Endothelial cell of umbilical vein (primary cell): ENCODE measurements at regions not wholly inside any gene's neighbourhood (a gene's known extent, or its start where the extent isn't known, plus 50 kb on each side); places are given as distances from the start of the nearest gene placed in this dataset.

Source experiments
- BruUV-seq: library from RNA; stranded (reverse); fragments of 400-500 nt; replicated peaks from 2 replicates; lab custom pipeline; 2021; lab: Mats Ljungman, UMichigan
- CTCF ChIA-PET: fragments of 300-600, 350-600 bp; sonication (Branson Sonifier 250); formaldehyde crosslinking; loops from one replicate; lab custom pipeline; 2021; ENCODE audit warnings: antibody characterized with exemption, inconsistent platforms; lab: Charles Lee
- POLR2A ChIA-PET: fragments of 300-600, 350-600 bp; sonication (Branson Sonifier 250); formaldehyde crosslinking; loops from one replicate; lab custom pipeline; 2021; ENCODE audit warnings: antibody characterized with exemption, inconsistent platforms; lab: Charles Lee
- DNase-seq: peaks from one replicate; pipeline ENCODE4 v3.0.0-alpha.2; 2011; ENCODE audit warnings: low read depth, low spot score
- FAIRE-seq: peaks from 2 replicates; lab custom pipeline; 2011; peaks lifted over from hg19 to GRCh38; lab: Jason Lieb, UNC
- H2AFZ ChIP-seq: 2 replicates; pipeline ENCODE4 v1.6.0; 2012; ENCODE audit warnings: low read depth, low read length, control low read depth, inconsistent platforms
- H3K27ac ChIP-seq: 2 replicates; pipeline ENCODE4 v1.5.1; 2011; ENCODE audit warnings: low read depth, mild to moderate bottlenecking, control low read depth, low read length, moderate library complexity; ENCODE audit not compliant: insufficient read depth
- H3K27me3 ChIP-seq, 2 experiments: 2 replicates each; pipeline versions ENCODE4 v1.6.0 to v1.6.1; 2011; ENCODE audit warnings: low read length in 2 of 2, mixed read lengths in 1 of 2; ENCODE audit not compliant: control insufficient read depth in 2 of 2, insufficient read depth in 2 of 2
- H3K36me3 ChIP-seq, 2 experiments: 2 replicates in 1 of 2; 3 replicates in 1 of 2; pipeline ENCODE4 v1.5.1; 2011; ENCODE audit warnings: low read length in 2 of 2, mild to moderate bottlenecking in 1 of 2, moderate library complexity in 1 of 2; ENCODE audit not compliant: control insufficient read depth in 2 of 2, insufficient read depth in 2 of 2; ENCODE audit errors: extremely low read depth in 1 of 2
- H3K4me1 ChIP-seq: 3 replicates; pipeline ENCODE4 v1.5.1; 2011; ENCODE audit warnings: mild to moderate bottlenecking, low read length; ENCODE audit not compliant: control insufficient read depth, insufficient read depth; ENCODE audit errors: extremely low read depth
- H3K4me2 ChIP-seq: 2 replicates; pipeline ENCODE4 v1.6.1; 2011; ENCODE audit warnings: low read length, control low read depth, mixed read lengths; ENCODE audit not compliant: insufficient read depth
- H3K4me3 ChIP-seq, 3 experiments: fragments of 200-600 bp in 1 of 3; sonication (generic), shearing (Covaris generic) in 1 of 3; replicated peaks in 1 of 3; 2 replicates each; pipeline ENCODE4 v1.5.1; 2011 to 2016; ENCODE audit warnings: control low read depth in 3 of 3, low read length in 3 of 3, mild to moderate bottlenecking in 2 of 3, inconsistent platforms in 1 of 3, low read depth in 1 of 3, moderate library complexity in 1 of 3; ENCODE audit not compliant: insufficient read depth in 1 of 3
- H3K79me2 ChIP-seq: 2 replicates; pipeline ENCODE4 v1.6.0; 2012; ENCODE audit warnings: low read length, inconsistent platforms; ENCODE audit not compliant: control insufficient read depth, insufficient read depth
- H3K9ac ChIP-seq: replicated peaks from 2 replicates; pipeline ENCODE3; 2011; ENCODE audit warnings: low read length, control low read depth; ENCODE audit not compliant: insufficient read depth; ENCODE audit errors: extremely low read depth
- H3K9me1 ChIP-seq: replicated peaks from 3 replicates; pipeline ENCODE4 v1.6.0; 2011; ENCODE audit warnings: mild to moderate bottlenecking, low read length; ENCODE audit not compliant: control insufficient read depth, insufficient read depth; ENCODE audit errors: extremely low read depth
- H3K9me3 ChIP-seq: replicated peaks from 2 replicates; pipeline ENCODE4 v1.5.1; 2012; ENCODE audit warnings: low read length, inconsistent platforms; ENCODE audit not compliant: control insufficient read depth, insufficient read depth
- H4K20me1 ChIP-seq: replicated peaks from 2 replicates; pipeline ENCODE3; 2011; ENCODE audit warnings: mild to moderate bottlenecking, low read length; ENCODE audit not compliant: control insufficient read depth, insufficient read depth; ENCODE audit errors: extremely low read depth
- CTCF ChIP-seq, 2 donors: IDR thresholded peaks; 1 replicate in 1 of 2; 2 replicates in 1 of 2; pipeline ENCODE4 v1.5.1; 2011; ENCODE audit warnings: low read length in 2 of 2, mild to moderate bottlenecking in 2 of 2, moderate library complexity in 2 of 2, control low read depth in 1 of 2, inconsistent platforms in 1 of 2, low read depth in 1 of 2; ENCODE audit not compliant: insufficient read depth in 1 of 2; ENCODE audit errors: extremely low read depth in 1 of 2
- EZH2 ChIP-seq: IDR thresholded peaks from 2 replicates; pipeline ENCODE4 v1.6.1; 2012; ENCODE audit warnings: borderline replicate concordance, low read depth, mild to moderate bottlenecking, moderate library complexity, low read length, inconsistent platforms; ENCODE audit not compliant: severe bottlenecking
- FOS ChIP-seq: IDR thresholded peaks from 2 replicates; pipeline ENCODE4 v1.6.1; 2011; ENCODE audit warnings: mild to moderate bottlenecking, low read length, moderate library complexity, borderline replicate concordance; ENCODE audit not compliant: insufficient read depth
- GATA2 ChIP-seq: IDR thresholded peaks from 2 replicates; pipeline ENCODE4 v1.7.0; 2011; ENCODE audit warnings: low read depth, mild to moderate bottlenecking, moderate library complexity, mixed read lengths, low read length; ENCODE audit not compliant: insufficient read length, insufficient read depth
- JUN ChIP-seq: IDR thresholded peaks from 2 replicates; pipeline ENCODE4 v1.6.1; 2011; ENCODE audit warnings: borderline replicate concordance, low read depth; ENCODE audit not compliant: insufficient read length, insufficient read depth
- MAX ChIP-seq: IDR thresholded peaks from 2 replicates; pipeline ENCODE4 v1.6.1; 2011; ENCODE audit not compliant: insufficient read depth, insufficient read length
- MYC ChIP-seq: IDR thresholded peaks from one replicate; pipeline ENCODE4 v1.6.1; 2011; ENCODE audit warnings: mild to moderate bottlenecking, low read depth, low read length
- POLR2A ChIP-seq: IDR thresholded peaks from 2 replicates; pipeline ENCODE4 v1.6.1; 2012; ENCODE audit warnings: low read depth, mild to moderate bottlenecking, control low read depth, low read length
- POLR2AphosphoS5 ChIP-seq: IDR thresholded peaks from 2 replicates; pipeline ENCODE4 v1.6.1; 2012; ENCODE audit warnings: low read depth, mild to moderate bottlenecking, control low read depth, low read length, moderate library complexity; ENCODE audit not compliant: insufficient read depth
- dilution Hi-C: fragments of 300-500 bp; cut with MboI; formaldehyde crosslinking; loops from one replicate; pipeline ENCODE4 v1.15.0; 2019; ENCODE audit warnings: low sequenced_read_pairs; ENCODE audit not compliant: extremely low pct_ligation_motif_present
- intact Hi-C: fragments of 100-400 bp; cut with micrococcal nuclease; formaldehyde crosslinking; loops from one replicate; pipeline ENCODE4 v1.10.0; 2022

GRCh38 chr21:16377857-16378256, 648.1 kb downstream of the USP25 start:
- Histone ChIP-seq H3K4me2 (no peak overlapping the region), H3K27ac (no peak overlapping the region), H3K9me1 (no peaks in the 10 kb centered on the region), H3K79me2 (no peaks in the 10 kb centered on the region), H3K4me3 (no peak overlapping the region), H3K27me3 (no peaks in the 10 kb centered on the region), H3K36me3 (no peaks in the 10 kb centered on the region), H2AFZ (no peak overlapping the region), H4K20me1 (no peaks in the 10 kb centered on the region), H3K4me1 (no peaks in the 10 kb centered on the region), H3K9ac (no peak overlapping the region), H3K9me3 (no peaks in the 10 kb centered on the region)
- FAIRE-seq = no peak
- BruUV-seq = no TSS peak
- TF ChIP-seq MAX (no peak), MYC (no peak), FOS (no peak), POLR2A (no peak), CTCF (IDR thresholded peaks at IDR 0.05; ENCODE audit: extremely low read depth in 1 of 2, insufficient read depth in 1 of 2, low read depth in 1 of 2, low read length in 2 of 2) (no peak), POLR2AphosphoS5 (no peak)
- DNase-seq = peak; percentile 12
- intact Hi-C loops = no loop called here
- ChIA-PET POLR2A (no interaction called here), CTCF (no interaction called here)
- dilution Hi-C loops = no loop called here

GRCh38 chr21:16378525-16378924, 648.7 kb downstream of the USP25 start:
- BruUV-seq = no TSS peak
- FAIRE-seq = no peak
- POLR2A ChIA-PET = no interaction called here

More at GRCh38 chr21:16378525-16378924, 648.7 kb downstream of the USP25 start:
- Histone ChIP-seq H3K9ac (no peak overlapping the region), H3K79me2 (no peaks in the 10 kb centered on the region), H2AFZ (no peak overlapping the region), H3K4me2 (no peak overlapping the region), H3K4me3 (no peak overlapping the region), H3K9me1 (no peaks in the 10 kb centered on the region), H3K4me1 (no peaks in the 10 kb centered on the region), H3K9me3 (no peaks in the 10 kb centered on the region), H3K27ac (no peak overlapping the region), H3K36me3 (no peaks in the 10 kb centered on the region), H4K20me1 (no peaks in the 10 kb centered on the region), H3K27me3 (no peaks in the 10 kb centered on the region)
- dilution Hi-C loops (no loop called here), intact Hi-C loops (no loop called here)
- CTCF ChIA-PET = no interaction called here
- DNase-seq = no peak
- TF ChIP-seq MYC (no peak), CTCF (IDR thresholded peaks at IDR 0.05; ENCODE audit: extremely low read depth in 1 of 2, insufficient read depth in 1 of 2, low read depth in 1 of 2, low read length in 2 of 2) (no peak), GATA2 (no peak), POLR2AphosphoS5 (no peak), JUN (no peak), EZH2 (no peak), MAX (no peak), FOS (no peak), POLR2A (no peak)
